ENCODE measurements at regions not wholly inside any gene's neighbourhood (a gene's known extent, or its start where the extent isn't known, plus 50 kb on each side); places are given as distances from the start of the nearest gene placed in this dataset.

- DNase-seq = no peak
Measured at GRCh38 chr4:136337216-136337615, 1195.1 kb downstream of the PCDH18 start.

DNA sequence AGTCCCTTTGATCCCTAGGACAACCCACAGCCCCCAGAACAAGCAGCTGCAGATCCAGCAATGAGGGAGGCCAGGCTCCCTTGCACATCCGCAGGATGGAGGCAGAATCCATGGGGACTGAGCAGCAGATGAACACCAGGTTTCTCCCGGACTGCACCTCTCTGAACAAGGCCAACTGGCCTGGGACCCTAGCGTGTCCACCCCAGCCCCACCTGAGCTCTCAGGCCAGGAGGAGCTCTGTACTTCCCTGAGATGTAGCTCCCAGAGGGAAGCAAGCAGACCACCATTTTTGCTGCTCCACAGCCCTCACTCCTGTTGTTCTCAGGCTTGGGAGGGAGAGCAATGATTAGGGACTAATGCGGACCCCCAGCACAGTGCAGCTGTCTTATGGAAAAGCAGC lies 1195.8 kb downstream of the PCDH18 start:
- no peak for DNase-seq

GRCh38 chr4:136329042-136329662 lies 1203.1 kb downstream of the PCDH18 start:
- no peak for DNase-seq

- DNase-seq = no peak
Measured at GRCh38 chr4:136328131-136328530, 1204.2 kb downstream of the PCDH18 start.

GRCh38 chr4:136320465-136320813 lies 1211.9 kb downstream of the PCDH18 start:
- DNase-seq = no peak

DNA sequence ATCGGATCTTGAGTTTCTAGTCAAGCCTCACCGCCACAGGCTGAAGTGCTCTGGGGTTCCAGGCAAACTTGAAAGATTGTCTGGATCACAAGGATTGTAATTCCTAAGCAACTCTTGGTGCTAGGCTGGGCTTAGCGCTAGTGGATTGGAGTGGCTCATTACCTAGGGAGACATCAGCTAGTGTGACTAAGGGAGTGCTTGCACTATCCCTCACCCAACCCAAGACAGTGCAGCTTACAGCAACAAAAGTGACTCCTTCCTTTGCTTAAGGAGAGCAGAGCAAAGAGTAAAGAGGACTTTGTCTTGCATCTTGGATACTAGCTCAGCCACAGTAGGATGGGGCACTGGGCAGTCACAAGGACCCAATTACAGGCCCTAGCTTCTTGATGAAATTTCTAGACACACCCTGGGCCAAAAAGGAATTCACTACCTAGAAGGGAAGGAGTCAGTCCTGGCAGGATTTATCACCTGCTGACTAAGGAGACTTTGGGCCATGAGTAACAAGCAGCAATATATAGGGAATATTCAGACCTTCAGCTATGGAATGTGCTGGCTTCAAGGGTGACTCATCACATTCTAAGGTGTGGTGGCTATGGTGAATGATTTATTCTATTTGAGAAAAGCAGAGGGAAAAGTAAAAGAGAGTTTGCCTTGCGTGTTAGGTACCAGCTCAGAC lies 1212.4 kb downstream of the PCDH18 start:
- DNase-seq = no peak

DNA sequence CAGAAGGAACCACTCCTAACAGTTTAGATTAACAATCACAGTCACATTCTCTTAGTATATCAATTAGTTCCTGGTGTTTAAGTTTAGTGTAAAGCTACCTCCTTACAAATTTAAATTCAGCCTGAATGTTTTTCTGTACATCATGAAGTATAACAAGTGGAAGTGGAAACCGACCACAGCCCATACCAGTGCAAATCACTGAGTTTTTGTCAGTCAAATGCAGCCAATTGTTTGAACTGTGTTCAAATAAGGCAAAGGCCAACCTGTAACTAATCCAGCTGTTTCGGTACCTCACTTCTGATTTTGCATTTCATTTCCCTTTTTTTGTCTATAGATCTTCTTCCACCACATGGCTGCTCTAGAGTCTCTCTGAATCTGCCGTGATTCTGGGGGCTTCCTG lies 1215.3 kb downstream of the PCDH18 start:
- DNase-seq = no peak

- no peak for DNase-seq
Measured at GRCh38 chr4:136314686-136315085, 1217.6 kb downstream of the PCDH18 start.

DNA sequence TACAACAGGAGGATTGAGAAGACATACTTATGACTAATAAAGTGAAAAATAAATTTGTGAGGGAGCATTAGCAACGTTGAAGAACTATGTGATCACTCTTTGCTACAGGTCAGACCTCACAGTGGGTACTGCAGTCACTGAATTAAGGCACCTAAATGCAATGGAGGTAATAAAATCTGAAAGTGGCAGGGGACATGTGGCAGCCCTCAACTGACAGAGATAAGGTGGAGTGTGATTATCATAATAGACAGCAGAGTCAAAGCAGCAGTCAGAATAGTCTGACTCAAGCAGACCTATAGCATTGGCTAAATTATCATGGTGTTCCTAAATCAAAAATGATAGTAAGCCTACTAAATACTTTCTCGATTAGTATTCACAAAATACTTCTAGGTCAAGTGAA lies 1220.5 kb downstream of the PCDH18 start:
- DNase-seq = no peak

DNA sequence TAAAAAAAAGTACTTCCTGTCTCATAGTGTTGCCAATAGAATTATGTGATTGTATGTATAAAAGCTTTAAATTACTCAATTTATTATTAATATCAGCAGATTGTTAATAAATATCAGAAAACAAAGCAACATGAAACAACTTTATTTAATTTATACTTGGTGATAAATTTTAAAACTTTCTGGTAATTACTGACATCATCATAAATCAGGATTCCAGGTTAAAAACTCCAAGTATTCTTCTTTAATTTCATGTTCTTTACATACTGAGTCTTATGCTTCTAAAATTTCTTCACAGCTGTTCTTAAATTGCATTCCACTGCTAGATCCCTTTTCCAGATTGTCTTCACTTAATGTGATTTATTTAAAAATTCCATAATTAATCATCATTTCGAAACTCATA lies 1224.5 kb downstream of the PCDH18 start:
- DNase-seq = no peak

- DNase-seq = no peak
Measured at GRCh38 chr4:136306361-136306760, 1225.9 kb downstream of the PCDH18 start.

DNA sequence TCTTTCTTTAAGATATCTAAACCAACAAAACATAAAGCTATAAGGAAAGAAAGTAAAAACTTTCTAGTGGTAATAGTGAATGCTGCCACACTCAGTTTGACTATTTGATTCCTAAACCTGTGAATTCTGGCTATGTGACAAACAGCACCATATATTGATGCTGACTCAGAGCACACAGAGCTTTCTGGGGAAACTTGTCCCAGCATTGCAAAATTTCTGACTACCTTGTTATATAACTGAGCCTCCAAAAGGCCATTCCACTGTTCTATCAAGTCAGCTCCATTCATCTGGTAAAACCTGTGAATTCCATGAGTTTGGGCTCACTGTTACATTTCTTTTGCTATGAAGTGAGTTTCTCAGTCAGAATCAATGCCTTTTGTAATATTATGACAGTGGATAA lies 1229.7 kb downstream of the PCDH18 start:
- no peak for DNase-seq

DNA sequence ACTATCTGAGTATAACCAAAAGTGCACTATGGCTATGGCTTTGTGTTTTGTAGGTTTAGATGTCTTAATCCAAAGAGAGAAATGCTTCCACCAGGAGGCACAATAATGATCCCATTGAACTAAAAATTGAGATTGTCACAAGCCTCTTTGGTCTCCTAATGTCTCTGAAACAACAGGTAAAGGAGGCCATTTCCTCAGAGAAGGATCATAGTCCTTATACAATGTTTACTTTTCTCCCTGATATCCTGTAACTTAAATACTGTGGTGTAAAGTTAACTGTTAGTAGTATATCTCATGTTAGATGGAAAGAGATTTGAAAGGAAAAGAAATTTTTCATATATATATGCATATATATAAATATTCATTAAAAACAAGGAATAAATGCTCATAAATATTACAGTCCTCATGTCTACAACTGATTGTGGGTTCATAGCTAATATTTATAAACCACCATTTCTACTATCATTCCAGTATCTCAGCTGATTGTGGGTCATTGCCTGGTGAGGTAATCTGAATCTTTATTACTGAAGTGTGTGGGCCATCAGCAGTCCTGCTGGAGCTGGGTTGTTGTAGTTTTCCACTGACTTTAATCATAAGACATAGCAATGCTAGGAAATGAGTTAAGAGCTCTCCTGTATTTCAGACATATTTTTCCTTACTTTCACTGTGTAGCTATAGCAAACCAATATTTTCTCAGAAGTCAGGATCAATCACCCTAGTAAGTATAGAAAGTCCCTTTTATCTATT lies 1230.4 kb downstream of the PCDH18 start:
- no peak for DNase-seq

GRCh38 chr4:136283977-136284376 lies 1248.3 kb downstream of the PCDH18 start:
- DNase-seq = no peak

GRCh38 chr4:136281889-136282288 lies 1250.4 kb downstream of the PCDH18 start:
- DNase-seq = no peak

- DNase-seq = no peak
Measured at GRCh38 chr4:136281307-136281706, 1251.0 kb downstream of the PCDH18 start.

DNA sequence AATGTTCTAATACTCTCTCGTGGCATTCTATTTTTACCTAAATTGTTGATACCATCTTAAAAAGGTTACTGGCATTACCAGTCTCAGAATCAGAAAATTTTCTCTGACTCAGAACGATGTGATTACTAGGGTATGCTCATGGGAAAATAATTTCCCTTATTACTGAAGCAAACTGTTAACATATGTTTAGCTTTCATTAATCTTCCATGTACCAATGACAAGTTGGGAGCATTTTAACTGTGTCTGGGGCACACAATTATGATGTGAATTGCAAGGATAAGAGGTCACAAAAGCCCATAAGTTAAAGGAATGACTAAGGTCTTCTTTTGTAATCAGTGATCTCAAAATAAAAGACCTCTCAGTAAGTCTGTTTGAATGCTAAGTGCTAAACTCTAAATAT lies 1254.6 kb downstream of the PCDH18 start:
- no peak for DNase-seq

DNA sequence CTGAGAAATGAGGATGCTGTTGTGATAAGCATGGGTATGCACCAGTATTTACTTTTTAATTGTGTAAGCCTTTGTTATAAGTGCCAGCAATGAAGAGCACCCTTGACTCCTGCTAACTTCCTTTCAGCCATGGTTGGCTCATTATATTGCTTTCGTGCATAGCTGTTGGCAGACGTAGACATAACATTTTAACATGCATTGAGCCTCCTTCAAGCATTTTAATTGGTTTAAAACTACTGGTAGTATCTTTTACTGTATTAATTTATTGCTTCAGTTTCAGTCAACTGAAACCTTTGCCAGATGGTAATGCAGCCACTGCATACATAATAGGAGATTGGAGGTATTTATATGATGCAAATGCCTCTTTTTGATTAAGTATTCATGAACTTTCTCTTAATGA lies 1285.4 kb downstream of the PCDH18 start:
- DNase-seq = no peak

GRCh38 chr4:136241221-136241986 lies 1290.9 kb downstream of the PCDH18 start:
- DNase-seq = no peak

DNA sequence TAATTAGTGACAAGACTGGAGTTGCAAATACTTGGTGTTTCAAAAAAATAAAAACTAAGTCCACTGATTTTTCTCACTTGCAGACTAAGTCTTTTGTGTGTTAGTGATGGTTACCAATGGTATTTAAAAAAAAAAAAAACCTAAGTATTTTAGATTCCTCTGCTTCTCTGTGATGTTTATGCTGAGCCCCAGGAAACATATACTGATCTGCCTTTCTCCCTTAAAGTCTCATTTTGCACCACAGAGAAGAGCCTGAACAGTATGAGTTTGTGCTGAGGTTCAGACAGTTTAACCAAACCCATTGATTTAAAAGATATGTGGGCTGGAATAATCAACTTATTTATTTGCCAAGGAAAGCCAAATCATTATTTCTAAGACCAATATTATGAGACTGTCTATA lies 1305.0 kb downstream of the PCDH18 start:
- DNase-seq = no peak

GRCh38 chr4:136219592-136220125 lies 1312.6 kb downstream of the PCDH18 start:
- no peak for DNase-seq

GRCh38 chr4:136203199-136203598 lies 1329.1 kb downstream of the PCDH18 start:
- no peak for DNase-seq

- no peak for DNase-seq
Measured at GRCh38 chr4:136198358-136198757, 1333.9 kb downstream of the PCDH18 start.

Data from GDM1 (cell line).